Suppressor macrophage treated with lipopolysaccharide for 4 hours (primary cell): ENCODE measurements at regions not wholly inside any gene's neighbourhood (a gene's known extent, or its start where the extent isn't known, plus 50 kb on each side); places are given as distances from the start of the nearest gene placed in this dataset.
"Not testable (repeated sequence)": the region's sequence is repeated elsewhere in the genome, so short reads cannot be mapped to it uniquely, and the experiment has no call there.

Source experiments
- DNase-seq: peaks from one replicate; pipeline ENCODE4 v3.0.0-alpha.2; 2020

DNA sequence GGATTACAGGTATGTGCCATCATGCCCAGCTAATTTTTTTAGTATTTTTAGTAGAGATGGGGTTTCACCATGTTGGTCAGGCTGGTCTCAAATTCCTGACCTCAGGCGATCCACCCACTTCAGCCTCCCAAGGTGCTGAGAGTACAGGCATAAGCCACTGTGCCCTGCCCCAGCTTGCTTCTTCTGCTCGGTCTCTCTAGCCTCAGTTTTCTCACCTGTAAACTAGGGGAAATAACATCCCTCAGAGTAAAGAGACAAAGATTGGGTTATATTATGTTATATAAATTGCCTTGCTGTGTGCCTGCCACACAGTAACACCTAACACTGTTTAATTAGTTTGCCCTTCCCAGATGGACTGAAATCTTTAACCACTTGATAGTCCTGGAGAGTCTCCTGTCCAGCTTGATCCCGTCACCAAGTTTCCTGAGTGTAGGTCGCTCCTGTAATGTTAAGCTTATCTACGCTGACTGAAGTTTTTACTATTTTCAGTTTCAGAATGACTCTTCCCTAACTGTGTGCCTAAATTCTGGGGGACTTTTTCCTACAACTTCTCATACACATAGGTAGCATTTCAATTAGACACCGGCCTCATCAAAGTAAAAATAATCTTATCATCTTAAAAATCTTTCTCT, 412.7 kb upstream of the TENM3 start:
- DNase-seq: no peak

DNA sequence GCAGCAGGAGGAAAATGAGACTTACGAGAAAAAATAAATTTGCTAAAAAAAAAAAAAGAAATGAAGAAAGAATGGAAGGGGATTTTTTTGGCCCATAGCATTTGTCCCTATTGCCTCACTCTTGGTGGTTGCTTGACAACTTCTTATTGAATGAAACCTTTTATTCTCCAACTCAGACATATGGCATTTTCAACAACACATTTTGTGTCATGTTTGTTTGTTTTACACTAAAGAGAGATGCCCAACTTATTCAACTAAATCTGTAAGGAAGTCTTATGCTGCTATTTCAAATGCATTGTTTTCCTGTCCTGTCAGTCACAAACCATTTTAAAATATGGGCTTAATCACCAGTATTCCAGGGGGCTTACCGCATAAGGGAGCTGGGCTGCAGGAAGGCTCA, 409.1 kb upstream of the TENM3 start:
- no peak for DNase-seq

DNA sequence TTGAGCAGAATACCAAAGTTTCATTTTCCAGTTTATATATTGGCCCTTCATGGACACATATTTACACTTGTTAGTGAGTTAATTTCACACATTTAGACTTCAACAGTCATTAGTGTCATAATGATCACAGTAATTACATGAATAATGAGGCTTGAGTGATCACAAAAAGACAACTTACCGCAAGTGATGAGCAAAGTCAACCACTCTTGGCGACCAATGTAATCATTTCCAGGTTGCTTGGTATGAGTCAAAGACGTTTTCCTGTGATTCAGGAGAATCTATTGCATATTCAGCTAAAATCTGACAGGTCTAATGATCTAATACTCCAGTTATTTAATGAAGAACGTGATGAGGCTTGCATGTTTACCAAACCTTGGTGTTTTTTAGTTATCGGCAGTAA, 407.9 kb upstream of the TENM3 start:
- no peak for DNase-seq

DNA sequence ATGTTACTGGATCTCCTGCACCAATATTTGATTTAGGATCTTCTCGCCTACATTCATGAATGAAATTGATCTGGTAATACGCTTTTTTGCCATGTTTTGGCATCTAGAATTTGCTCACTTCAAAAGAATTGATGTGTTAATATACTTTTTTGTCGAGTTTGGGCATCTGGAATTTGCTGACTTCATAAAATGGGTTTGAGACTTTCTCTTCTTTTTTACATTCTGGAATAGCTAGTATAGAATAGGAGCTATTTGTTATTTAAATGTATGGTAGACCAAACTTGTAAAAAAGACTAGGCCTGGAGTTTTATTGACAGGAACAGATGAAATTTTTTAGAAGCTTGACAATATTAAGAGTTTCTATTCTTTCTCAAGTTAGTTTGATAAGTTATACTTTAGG, 404.9 kb upstream of the TENM3 start:
- no peak for DNase-seq

DNA sequence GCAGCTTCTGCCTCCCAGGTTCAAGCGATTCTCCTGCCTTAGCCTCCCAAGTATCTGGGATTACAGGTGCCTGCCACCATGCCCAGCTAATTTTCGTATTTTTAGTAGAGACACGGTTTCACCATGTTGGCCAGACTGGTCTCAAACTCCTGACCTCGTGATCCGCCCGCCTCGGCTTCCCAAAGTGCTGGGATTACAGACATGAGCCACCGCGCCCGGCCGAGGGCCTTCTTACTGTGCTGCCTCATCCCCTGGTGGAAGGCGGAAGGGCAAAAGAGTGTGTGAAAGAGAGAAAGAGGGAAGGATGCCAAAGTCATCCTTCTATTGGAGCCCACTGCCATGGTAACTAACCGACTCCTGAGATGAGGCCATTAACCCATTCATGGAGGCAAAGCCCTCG, 399.4 kb upstream of the TENM3 start:
- not testable (repeated sequence) for DNase-seq

DNA sequence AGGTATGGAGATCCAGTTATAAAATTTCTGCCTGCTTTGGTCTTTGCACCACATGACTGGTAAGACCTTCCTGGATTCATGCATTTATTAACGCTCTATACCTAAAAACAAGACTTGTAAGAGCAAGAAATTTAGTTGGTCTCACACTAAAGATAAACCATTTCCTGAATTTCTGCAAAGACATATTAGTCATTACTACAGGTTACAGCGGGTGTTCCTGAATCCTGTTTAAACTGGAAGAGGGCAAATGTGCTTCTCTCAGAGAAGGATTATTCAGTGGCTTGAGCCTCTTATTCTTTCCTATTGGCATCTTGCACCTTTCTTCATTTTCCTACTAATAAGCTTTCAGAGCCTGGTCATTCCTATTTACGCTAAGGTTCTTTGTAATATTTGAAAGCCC, 397.6 kb upstream of the TENM3 start:
- DNase-seq: no peak

DNA sequence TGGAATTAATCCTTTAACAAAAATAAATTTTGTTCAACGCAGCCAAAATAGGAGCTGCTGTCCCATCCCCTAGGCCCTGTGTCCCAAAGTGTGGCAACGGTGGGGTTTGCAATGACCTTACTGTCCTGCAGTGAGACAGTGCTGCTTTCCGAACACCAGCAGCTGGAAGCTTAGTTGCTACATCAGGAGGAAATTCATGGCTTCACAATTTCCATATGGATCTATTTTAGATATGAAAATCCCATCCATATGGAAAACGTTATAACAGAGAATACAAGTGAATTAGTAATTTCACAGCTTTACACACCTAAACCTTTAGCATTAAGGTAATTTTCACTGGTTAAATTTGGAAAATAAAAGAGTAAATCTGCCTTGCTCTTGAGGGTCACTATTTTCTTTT, 396.3 kb upstream of the TENM3 start:
- no peak for DNase-seq

DNA sequence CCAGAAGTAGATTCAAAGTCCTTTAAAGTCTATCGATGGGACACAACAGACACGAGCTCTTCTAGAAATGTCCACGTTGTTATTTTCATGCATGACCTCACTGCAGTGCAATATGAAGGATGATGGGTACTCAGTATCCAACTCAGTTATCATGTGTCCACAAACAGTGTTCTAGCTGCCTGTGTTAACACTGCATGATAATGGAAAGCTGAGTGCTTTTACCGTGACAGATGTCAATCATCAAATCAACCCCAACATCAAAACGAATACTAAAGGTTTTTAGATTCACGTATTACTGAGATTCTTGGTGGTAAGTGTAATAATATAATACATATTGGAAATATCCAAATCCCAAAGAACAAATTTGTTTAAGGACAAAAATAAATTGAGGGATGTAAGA, 394.8 kb upstream of the TENM3 start:
- no peak for DNase-seq

DNA sequence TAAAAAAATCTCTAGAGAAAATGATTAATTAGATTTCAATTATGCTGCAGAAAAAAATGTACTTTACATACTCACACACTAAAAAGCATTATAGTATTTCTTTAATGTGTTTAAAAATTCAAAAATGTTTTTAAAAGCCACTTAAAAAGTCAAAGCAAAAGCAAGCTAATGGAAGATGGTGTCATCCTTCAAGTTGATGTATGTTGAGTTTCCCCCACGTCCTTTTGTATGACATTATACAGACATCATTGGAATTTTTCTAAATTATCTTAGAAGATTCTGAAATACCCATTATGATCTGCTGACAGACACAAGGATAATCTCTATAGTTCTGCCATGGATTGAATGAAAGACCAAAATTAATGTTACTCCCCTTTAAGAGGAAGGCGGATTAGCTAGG, 393.7 kb upstream of the TENM3 start:
- DNase-seq: no peak

DNA sequence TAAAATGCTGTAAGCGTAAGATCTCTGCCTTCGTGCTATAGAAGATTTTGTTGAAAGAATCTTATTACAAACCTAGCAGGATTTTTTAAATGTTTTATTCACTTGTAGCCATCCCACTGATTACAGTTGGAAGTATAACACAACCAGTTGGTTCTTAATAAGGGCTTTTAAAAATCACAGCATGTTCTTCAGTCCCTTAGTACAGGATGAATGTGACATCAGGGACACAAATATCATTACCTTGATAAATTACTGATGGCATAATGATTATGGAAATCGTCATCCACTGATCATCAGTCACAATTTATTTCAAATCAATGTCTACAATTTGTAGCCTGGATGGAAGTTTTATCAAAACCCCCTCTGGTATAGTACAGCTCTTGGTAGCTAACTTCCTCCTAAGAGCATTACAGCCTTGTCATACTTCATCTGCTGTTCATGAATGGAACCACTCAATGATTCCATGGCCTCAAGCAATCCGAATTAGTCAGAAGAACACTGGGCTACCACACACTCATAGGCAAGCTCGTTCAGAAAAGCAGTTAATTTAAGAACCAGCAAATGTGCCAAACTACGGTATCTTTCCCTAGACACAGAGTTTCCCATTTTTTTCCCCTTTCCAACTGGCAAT, 389.2 kb upstream of the TENM3 start:
- DNase-seq: no peak

DNA sequence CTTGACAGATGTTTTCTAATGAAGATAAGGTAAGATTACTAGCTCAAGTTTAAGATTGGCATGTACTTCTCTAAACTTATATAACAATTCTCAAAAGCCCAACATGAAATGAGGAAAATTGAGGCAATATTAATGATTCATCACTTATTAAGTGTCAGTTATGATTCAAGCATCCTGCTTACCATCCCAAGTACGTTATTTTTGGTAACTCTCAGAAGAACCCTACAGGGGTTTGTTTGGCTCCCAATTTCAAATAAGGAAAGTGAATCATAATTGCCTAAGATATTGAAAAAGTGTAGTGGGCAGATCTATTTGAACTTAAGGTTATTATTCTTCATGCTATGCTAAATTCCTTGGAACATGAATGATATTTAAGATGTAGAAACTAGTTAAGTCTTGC, 387.9 kb upstream of the TENM3 start:
- no peak for DNase-seq

DNA sequence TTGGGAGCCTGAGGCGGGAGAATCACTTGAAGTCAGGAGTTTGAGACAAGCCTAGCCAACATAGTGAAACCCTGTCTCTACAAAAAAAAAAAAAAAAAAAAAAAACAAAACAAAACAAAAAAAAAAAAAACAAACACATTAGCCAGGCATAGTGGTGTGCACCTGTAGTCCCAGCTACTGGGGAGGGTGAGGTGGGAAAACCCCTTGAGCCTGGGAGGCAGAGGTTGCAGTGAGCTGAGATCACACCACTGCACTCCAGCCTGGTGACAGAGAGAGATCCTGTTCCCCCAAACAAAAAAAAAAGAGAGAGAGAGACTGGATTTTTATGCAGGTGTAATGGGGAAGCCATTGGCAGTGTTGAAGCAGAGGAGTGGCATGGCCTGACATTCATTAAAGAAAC, 385.7 kb upstream of the TENM3 start:
- not testable (repeated sequence) for DNase-seq

DNA sequence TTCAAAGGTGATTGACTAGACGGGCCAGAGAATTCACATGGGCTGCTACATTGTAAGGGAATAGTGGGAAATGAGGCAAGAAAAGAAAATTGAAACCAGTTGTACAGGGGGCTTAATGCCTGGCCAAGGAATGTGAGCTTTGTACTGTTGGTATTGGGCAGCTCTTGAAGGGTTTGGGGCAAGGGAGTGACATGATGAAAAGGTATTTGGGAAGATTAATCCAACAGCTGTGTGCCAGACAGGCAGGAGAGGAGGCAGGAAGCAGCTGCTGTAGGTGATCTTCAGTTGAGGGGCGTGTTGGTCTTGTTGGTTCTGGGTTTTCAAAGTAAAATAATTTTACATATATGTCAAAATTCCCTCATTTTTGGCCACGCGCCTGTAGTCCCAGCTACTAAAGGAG, 384.5 kb upstream of the TENM3 start:
- no peak for DNase-seq

DNA sequence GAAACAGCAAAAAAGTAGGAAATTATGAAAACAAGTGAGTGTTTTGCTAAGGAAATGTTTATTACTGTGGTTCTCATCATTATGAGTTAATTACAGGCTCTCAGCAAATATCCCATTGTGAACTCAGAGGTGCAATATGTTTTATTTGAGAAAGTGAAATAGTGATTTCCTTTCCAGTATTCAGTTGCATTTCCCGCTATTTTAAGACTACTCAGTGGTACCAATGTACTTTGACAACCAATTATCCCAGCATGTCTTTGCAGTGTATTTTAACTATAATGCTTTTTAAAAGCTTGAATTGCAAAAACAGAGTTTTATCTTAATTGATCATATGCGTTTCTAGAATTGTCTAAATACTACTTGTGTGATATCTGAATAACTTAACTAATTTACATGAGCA, 383.8 kb upstream of the TENM3 start:
- no peak for DNase-seq

DNA sequence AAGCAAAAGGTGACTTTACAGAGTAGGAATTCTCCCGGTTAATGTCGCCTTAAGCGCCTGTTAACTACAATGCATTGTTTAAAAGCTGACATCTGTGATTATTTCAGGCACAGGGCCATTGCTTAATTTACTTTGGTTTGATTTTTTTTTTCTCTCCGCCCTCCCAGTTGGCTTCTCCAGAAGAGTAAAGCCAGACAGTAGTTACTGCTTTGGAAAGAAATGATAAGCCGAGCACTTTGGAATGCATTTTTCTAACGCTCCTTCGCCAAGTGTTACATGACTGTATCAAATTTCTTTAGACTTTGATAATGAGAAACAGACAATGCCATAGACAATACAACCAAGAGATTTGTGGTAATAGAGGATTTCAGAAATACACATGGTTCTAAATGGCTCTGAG, 383.0 kb upstream of the TENM3 start:
- DNase-seq: no peak

DNA sequence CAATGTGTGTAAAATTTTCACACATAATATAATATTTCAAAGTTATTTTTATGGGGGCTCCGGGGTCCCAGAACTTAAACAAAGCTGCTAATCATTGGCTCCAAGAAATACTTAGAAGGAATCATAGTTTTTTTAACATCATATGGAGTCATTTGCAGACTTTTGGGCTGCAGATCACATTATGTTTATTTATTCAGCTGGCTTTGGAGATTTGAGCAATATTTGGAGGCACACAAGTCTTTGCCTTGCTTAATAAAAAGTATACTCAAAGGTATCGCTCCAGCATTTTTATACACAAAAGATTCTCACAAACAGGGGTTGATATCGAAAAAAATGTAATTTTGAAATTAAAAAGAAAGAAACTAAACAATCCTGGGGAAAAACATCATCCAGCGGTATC, 382.5 kb upstream of the TENM3 start:
- DNase-seq: no peak

DNA sequence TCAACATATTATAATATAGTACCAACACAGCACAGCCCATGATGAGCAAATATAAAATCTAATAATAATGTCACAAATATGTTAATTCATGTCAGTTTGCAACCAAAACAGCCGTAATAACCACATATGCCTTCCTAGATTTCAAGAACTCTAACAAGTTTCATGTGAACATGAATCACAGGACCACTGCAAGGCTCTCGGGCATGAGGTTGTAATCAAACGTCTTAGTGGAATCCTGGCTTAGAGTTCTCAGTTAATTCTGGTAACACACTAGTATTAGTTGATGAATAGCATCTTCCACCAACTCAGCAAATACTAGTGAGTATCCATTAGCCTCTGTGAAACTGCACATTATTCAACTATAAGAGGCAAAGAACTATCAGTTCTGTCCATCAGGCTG, 379.3 kb upstream of the TENM3 start:
- no peak for DNase-seq

DNA sequence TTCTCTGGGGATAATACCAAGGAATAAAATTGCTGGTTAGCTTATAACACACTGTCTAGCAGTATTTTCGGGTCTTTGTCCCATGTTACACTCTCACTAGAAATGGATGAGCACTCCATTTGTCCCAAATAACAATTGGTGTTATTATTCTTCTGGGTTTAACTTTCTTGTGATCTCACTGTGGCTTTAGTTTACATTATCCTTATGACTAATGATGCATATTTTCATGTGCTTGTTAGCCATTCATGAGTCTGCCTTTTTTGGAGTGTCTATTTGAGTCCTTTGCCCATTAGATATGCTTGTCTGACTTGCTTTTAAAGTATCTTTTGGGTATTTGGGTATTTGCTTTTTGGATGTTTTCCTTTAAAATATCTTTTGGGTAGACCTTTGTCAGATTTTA, 372.9 kb upstream of the TENM3 start:
- no peak for DNase-seq

DNA sequence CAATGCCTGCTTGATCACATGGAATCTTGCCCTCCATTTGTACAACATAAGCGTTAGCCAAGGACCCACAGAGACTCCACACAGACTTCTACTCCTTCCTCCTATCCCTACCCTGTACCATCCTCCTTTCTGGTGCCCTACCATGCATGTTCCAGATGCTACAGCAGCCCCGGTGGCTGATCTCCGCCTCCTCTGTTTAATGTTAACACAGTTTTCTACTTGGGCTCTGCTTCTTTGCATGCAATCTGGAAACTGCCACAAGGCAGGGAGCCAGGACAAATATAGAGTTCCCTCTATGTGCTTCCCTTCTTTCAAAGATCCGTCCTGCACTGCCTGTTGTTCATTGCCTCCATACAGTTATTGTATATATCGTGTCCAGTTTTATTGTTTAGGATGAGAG, 368.6 kb upstream of the TENM3 start:
- DNase-seq: no peak

DNA sequence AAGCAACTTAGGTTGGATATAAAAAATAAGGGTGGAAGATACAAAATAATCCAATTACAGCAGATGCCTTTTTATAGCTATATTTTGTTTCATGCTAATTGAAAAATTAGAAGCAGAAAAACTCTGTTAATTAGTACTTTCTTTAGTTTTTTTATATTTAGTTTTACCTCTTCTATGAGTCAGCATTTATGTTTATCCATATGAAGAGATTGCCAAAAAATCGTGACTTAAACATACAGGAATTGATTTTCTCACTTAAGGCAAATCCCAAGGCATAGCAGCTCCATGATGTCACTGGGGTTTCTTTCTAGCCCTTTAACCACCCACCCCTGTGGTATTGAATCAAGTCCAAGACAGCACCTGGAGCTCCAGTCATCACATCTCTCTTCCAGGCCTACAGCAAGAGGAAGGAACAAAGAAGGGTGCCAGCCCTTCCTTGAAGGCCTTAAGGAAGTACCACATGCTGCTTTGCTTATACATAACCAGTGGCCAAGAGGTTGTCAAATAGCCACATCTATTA, 365.8 kb upstream of the TENM3 start:
- no peak for DNase-seq

DNA sequence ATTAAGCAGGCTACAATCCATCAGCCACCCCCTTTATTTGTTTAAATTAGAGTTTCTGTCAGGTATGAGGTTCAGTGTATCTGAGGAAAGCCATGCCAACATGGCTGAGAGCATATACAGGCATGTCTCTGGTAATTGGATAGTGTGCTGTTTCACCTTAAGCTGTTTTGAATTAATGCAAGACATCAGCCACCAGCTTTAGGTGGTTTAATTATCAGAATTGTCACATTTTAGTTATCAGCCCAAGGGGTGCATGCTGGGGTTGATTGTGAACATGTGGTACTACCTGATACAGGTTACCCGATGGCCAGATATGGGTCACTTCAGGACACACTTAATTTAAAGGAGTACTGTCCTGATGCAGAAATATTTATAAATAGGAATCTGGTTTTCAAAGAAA, 353.2 kb upstream of the TENM3 start:
- no peak for DNase-seq

DNA sequence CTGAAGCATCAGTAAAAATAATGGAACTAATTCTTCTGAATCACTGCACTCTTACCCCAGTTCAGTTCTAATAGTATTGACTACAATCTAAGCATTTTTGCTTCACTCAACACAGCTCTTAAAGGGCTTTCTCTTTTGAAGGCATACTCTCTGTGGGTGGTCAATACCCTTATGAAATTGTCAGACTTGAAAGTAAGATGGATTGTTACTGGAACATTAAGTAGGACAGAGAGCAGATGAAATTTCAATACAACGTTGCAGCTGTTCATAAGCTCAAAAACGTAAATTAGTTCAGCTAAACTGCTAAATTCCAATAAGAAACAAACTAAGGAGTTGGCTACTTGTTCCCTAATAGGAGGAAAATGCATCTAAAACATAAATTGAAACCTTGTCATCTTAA, 352.3 kb upstream of the TENM3 start:
- no peak for DNase-seq

DNA sequence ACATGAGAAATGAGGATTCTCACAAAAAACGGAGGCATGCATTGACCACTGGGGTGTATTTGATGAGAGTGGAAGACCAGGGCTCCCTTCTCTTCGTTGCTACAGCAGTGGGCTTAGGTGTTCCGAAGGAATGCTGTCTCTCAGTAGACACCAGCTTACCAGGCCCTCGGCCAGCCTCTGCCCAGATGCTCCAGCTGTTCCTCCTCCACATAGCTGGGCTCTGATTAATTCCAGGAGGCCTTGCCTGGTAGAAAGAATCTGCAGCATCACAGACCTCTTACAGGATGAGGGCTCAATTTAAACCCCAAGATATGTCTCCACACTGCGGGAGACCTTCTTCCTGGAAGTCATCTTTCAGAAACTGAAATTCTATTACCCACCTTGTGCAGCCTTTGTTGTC, 346.6 kb upstream of the TENM3 start:
- no peak for DNase-seq

DNA sequence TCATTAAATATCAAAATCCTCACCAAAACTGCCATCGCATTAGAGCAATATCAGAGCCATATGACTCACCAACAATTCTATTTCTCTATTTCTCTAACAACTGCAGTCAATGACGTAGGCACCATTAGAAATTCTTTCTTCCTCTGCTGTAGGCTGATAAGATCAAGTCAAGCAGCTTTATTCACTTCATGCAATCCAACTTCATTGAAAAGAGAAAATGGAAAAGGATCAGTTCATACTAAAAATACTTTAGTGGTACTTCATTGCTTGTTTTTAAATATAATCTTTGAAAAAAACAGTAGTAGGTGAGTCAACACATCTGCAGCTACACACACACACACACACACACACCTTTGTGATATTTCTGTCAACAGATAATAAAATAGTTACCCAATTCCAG, 345.3 kb upstream of the TENM3 start:
- no peak for DNase-seq

DNA sequence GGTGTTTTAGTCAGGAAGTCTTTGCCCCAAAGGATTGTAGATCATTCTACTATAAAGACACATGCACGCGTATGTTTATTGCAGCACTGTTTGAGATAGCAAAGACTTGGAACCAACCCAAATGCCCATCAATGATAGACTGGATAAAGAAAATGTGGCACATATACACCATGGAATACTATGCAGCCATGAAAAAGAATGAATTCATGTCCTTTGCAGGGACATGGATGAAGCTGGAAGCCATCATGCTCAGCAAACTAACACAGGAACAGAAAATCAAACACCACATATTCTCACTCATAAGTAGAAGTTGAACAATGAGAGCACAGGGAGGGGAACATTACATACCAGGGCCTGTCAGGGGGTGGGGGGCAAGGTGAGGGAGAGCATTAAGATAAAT, 340.8 kb upstream of the TENM3 start:
- DNase-seq: not testable (repeated sequence)
